Endometrium (tissue), 2 donors: ENCODE measurements at regions not wholly inside any gene's neighbourhood (a gene's known extent, or its start where the extent isn't known, plus 50 kb on each side); places are given as distances from the start of the nearest gene placed in this dataset.

Source experiments
- FAIRE-seq: peaks from 2 replicates; lab custom pipeline; 2012; peaks lifted over from hg19 to GRCh38; lab: Jason Lieb, UNC
- donor health status: control.
- donor health status: control.

DNA sequence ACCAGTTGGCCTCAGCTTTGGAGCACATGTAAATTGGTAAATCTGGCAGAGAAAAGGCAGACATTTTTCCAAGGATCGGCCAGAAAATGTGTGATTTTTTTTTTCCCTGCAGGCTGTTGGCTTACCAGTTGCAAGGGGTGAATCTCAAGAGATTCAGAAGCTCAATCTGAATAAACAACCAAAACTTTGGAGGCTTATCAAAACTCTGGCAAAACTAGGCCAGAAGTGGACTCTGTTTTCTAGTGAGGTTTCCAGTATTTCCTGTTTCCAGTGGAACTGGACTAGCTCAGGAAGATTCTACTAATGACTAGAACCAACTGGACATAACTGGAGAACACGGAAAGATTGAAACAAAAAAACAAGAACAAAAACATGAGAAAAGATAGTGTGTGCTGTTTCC is 191.3 kb downstream of the SMIM20 start:
- FAIRE-seq, result no peak

DNA sequence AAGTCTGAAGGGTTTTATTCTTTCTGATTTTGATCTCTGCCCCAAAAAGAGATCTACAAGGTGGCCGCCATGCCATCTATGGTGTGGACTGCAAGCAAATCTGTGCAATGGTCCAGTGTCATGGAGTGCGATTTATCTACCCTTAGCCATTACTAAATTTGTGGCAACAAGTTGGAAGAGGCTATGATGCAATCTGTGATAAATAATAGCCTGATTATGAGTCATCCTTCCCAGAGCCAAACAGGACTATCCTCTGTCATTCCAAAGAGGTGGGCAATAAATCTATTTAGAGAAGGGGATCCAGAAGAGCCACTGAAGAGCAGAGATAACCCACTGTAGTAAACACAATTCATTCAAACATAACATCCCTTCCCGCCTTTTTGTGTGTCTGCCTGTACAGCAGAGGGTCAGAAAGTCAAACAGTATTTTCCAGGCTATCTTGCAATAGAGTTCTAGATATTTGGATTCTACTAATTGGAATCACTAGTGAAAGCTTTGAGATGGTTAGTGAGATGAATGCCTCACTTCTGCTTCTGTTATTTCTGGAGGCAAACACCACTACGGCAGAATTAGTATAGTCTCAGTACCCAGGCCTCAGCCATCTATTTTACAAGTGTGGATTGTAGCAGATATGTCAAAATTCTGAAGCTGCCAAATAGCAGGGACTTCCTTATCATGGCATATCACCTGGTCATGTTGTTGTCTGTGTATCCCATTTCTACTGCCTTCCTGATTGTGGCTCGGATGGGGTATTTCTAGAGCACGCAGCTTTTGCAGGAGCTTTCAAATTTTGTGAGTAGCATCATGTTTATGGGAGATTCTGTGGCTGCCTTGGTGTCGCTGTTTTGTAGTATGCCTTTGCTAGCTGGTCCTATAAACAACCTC is 192.0 kb downstream of the SMIM20 start:
- no peak for FAIRE-seq

DNA sequence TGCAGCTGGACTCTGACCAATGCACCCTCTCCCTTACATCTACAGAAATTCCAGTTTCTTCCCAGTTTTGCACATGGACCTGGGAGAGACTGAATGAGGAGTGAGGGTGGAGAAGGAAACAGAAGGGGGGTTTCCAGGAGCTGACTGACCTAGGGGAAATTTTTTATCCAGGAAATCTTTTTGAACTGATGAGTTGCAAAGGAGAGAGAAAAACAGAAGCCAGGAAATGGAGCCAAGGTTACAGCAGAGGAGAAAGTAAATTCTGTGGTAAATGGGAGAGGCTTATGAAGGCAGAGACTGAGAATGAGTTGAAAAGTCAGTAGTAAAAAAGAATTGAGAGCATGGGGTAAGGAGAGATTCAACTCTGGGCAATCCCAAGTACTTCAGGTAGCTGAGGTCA is 192.8 kb downstream of the SMIM20 start:
- FAIRE-seq, result no peak

DNA sequence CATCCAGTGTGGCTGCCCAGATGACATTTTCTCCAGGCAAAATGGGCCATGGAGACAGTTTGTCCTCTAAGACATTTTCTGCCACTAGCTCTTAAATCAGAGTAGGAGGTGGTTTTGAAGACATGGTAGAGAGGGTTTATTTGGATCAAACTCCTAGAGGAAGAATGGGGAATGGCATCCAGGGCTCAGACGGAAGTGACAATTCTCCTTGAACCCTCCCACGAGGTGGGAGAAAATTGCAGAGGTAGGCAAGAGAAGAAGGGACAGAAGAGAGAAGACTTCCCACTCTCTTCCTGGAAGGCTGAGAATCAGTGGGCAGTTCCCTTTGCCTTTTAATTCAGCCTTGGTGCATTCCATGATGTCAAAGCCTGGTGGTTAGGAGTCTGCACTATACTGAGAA is 194.0 kb downstream of the SMIM20 start:
- FAIRE-seq, result no peak

DNA sequence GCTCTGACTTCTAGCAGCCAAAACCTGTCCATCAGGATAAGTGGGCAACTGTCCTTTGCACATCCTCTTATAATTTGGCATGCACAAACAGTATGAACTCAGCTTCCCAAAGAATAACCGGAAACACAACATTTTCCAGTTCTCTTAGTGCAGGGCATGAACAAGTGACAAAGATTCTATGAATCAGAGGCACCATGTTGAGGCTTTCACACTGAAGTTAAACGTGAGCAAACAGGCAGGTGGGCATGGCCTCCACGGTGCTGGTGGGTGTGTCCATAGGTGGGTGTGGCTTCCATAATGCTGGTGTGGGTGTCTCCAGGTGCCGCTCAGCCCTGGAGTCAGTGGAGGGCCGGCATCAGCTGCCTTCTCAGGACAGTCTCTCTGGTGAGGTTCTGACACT is 196.5 kb downstream of the SMIM20 start:
- no peak for FAIRE-seq

DNA sequence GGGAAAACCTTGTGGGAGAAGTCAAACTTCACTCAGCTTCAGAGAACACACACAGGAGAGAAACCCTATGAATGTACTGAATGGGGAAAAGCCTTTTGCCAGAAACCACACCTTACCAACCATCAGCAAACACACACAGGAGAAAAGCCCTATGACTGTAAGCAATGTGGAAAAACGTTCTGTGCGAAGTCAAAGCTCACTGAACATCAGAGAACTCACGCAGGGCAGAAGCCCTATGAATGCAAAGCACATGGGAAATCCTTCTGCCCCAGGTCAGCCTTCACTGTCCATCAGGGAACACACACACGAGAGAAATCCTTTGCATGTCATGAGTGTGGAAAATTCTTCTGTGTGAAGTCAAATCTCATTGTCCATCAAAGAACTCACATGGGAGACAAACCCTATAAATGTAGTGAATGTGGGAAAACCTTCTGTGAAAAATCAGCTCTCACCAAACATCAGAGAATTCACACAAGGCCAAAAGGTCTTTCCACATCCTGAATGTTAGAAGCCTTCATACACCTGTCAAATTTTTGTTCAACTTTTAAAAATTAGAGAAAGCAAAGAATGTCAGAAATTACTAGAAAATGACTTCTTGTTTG is 199.4 kb downstream of the SMIM20 start:
- no peak for FAIRE-seq

DNA sequence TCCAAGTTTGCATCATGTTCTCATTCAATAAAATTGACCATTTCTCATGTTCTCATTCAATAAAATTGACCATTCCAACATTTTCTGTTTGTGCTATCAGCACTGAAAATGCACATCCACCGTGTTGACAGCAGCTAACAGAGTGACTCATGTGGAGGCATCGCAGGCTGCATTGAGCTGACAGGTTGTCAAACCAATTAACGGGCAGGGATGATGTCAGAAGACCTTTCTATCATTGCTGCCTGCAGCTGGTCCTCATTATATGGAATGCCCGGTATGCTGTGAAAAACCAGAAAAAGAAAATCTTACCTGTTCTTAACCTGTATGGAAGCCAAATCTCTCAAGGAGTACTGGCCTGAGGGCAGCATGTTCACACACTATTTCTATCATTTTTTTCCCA is 202.0 kb downstream of the SMIM20 start:
- no peak for FAIRE-seq

DNA sequence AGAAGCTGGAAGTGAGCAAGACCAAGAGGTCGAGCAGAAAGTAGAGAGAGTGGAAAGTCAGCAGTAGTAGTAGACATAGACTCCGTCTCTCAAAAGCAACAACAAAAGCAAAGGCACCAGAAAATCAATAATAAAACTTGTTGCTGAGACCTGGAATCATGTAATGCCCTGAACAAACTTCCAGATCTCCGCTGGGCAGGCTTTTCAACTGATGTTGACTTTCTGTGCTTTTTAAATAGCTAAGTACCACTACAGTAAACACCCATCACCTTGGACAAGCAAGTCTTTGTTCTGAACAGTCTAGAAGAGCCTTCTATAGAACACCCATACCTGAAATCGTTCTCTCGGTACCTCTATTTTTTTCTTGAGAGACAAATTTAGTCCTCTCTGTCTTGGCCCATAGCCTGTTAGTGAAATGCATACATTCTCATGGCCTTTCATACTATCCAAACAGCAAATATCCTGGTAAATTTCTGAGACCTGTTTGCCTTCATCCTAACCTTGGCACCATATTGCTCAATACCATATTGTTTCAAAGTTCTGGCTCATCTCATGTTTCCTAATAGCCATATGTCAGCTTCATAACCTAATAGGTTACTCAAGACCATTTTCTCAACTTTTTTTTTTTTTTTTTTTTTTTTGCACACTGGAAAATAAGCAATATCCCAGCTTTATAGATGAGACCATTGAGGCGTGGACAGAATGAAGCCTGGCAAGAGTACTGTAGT is 200.6 kb upstream of the RBPJ start:
- no peak for FAIRE-seq

DNA sequence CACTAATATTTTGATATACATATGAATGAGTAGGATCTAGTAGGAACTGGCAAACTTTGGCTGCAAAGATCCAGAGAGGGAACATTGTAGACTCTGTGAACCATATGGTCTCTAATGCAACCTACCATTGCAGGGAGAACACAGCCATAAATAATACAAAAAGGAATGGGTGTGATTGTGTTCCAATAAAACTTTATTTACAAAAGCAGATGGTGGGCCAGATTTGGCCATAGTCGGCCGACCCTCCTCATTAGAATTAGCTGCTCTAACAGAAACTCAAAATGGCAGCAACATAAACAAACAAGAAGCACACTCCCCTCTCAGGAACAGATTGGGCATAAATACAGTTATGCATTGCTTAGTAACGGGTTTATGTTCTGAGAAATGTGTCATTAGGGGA is 198.1 kb upstream of the RBPJ start:
- FAIRE-seq, result no peak

DNA sequence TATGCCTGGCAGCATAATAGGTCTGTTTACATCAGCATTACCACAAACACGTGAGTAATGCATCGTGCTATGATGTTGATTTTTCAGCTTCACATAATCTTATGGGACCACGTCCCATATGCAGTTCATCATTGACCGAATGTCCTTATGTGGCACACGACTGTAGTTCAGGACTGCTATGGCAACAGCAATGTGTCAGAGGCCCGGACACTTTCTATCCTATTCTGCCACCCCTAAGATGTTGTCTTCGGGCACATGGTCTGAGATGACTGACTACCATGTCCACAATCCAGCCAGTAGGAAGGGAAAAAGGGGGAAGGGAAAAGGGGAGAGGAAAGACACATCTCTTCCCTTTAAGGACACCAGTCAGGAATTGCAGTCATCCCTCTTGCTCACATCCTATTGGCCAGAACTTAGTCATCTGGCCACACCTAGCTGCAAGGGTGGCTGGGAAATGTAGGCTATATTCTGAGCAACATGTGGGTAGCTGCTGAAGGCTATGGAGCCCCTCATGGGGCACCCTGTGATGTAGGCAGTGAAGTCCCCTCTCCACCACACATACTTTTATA is 196.0 kb upstream of the RBPJ start:
- FAIRE-seq, result no peak

DNA sequence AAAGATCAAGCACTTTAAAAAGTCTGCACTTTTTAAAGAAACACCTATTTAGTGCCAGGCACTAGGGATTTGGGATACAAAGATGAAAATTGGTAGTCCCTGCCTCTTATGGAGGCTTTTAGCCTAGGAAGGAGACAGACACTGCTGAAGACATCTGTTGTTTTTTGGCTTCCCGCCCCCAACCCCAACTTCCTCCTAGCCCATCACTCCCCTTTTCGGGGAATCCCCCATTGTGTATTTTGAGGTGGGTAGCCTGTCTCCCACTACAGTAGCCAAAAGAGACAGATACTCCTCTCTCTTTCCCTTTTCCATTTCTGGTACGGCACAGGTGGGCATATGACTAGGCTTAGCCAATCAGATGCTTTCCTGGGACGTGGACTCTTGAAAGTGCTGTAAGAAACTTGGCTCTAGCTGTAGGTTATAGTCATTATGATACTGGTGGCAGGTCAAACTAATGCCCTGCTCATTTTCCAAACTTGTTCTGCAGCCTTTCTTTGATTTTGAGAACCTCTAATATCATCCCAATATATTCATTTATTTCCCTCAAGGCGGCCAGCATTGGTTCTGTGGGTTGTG is 194.6 kb upstream of the RBPJ start:
- no peak for FAIRE-seq

DNA sequence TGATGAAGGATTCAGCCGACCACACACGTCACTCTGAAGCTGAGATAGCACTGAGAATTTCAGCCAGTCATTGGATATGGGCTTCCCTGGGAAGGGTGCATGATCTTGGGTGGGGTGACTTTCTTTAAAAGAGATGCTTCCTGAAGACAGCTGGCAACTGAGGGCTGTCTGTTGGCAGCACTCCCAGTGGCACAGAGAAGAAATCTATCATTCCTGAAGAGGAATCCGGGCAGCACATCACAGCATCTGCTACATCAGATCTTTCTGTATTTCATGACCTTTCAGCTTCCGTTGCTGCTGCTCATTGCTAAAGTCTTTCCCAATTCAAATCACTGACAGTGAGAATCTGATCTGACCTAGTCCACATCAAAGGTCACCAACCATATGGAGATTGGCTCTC is 193.8 kb upstream of the RBPJ start:
- no peak for FAIRE-seq

DNA sequence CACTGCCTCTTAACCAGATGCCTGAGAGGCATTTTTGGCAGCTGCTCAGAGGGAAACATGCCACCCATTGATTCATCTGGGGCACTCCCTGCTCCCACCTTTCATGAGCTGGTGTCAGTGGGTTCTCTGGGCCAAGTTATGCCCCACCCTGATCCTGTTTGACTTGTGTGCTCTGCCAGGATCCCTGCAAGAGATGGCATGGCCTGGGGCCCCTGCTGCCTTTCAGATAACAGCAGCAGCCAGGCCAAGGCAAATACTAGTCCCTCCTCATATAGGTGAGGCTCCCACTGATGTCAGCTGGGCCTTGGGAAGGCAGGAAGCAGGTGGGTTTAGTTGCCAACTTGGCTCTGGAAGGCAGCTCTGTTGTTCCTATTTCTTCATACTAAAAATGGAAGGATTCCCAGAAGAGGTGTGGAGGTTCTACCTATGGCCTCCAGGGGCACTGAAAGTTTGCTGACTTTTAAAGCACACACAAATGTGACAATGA is 192.9 kb upstream of the RBPJ start:
- no peak for FAIRE-seq

DNA sequence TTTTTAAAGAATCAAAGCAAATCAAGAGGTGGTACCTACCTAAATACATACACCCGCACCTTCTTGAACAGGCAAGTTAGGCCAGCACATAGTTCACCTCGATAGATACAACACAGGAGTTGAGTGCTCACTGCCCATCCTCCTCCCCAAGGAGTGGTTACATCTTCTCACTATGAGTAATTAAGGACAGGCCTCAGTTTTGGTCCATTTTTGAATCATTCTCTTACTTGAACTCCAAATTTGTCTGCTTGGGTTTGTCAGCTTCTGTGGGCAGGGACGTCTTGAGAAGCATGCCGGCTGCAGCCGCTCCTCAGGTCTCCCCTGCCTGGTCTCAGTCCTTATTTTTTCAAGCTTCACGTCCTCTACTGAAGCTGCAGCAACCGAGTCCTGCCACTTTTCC is 190.6 kb upstream of the RBPJ start:
- FAIRE-seq, result no peak

DNA sequence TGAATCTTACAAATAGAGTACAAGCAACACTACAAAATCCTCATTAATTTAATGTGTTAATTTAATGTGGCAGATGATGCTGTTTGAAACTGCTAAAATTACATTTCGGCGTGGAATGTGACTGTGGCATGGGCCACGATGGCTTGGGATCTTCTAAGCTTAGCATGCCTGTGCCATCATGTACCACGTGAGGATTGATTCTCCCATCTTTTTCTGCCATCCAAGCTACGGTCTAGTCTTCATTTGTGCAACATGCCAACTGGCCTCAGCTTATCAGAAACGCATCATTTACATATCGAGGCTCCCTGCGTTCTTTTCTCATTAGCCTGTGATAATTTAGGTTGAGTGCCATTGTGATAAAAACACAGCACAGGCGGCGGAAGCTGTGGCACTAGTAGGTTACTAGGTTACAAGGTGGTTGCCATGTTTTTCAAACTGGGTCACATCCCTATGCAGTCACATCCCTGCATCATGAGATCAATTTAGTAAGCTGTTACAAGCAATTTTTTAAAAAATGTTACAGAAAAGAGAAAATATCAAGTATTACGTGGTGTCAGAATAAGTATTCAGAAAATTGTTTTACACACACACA is 189.9 kb upstream of the RBPJ start:
- no peak for FAIRE-seq

DNA sequence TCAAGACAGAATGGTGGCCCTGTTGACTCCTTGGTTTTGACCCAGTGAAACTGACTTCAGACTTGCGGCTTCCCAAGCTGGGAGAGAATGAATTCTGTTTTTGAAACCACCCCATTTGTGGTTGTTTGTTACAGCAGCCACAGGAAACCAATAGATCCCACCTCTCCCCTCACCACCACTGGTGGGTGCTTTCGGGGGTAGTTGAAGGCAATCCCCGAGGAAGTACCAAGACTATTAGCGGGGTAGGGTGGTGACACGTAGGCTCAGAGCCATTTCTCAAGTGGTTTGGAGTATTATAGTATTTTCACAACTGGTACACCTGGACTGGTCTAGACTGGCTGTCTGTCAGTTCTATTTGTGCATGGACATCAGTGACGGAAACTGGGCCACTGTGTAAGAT is 189.1 kb upstream of the RBPJ start:
- FAIRE-seq, result no peak

DNA sequence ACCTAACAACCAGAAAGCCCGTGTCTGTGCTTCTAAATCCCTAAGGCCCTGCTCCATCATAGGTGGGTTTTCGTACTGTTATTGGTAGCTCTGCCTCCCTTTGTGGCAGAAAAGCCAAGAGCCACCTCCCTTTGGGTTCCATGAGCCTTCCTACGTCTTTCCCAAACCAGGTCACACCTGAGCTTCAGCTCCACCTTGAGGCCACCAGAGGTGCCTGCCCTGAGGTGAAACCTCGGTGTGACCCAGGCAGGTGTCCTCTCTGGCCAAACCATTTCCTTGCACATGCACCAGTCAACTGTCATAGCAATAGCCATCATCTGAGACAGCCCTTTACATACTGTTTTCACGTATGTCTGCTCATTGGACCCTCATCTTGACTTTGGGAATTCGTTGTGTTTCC is 188.0 kb upstream of the RBPJ start:
- no peak for FAIRE-seq

DNA sequence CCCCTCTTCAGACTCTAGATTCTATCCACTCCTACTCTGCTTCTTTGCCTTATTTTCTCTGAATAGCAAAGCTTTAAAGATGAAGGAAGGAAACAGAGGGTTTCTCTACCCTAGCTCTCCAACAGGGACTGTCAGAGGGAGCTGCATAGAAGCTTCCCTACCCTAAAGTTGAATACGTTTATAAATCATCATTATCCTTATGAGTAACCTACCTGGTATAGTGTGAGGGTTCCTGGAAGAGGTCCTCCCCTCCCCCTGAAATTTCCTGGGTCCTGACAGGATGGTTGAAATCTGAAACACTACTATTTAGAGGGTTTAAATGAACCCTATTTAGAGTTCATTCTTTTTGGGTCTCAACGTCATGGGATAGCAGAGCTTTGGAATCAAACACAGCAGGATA is 187.0 kb upstream of the RBPJ start:
- no peak for FAIRE-seq

DNA sequence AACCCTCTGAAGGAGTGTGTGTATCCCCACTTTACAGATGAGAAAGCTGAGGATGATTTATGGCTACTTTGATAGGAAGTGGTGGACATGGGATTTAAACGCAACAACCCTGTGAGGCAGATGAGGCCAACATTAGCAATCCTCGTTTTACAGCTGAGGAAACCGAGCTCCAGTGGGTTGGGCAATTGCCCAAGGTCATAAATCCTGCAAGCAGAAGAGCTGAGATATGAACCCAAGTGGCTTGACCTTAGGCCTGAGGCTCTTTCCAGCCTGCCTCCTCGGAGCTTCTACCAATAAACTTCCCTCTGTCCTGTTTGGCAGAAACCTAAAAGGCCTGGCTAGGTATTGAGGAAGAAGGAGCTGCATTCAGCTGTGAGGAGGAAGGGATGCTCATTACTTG is 185.5 kb upstream of the RBPJ start:
- FAIRE-seq, result no peak

DNA sequence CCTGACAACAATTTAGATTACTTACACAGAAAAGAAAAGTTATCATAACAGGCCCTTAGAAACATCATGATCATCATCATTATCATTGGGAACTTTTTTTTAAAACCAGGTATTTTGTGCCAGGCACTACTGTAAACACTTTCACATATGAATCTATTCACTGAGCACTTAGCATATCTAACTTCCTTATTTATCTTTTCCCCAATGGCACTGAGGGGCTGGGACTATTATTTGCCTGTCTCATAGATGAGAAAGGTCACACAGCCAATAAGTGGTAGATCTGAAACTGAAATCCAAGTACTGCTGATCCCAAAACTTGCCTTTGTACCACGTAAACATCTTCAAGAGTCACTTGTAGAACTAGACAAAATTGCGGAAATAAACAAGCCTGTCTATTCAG is 184.2 kb upstream of the RBPJ start:
- no peak for FAIRE-seq

DNA sequence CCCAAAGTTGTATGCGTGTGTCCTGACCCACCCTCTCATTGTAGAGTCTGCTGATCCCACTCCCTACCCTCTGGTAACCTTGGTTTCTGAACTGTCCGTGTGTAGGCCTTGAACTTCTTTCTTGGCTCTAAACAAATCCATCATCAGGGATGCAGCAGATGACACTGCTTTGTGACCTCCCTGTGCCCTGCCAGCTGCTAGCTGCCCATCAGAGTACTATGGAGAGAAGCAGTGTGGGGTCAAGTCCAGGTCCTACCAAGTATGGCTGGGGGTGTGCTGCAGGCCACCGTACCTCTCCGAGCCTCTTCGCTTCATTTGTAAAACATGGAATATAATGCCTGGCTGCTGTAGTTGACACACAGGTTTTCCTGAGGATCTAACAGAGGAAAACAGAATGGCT is 183.5 kb upstream of the RBPJ start:
- no peak for FAIRE-seq

DNA sequence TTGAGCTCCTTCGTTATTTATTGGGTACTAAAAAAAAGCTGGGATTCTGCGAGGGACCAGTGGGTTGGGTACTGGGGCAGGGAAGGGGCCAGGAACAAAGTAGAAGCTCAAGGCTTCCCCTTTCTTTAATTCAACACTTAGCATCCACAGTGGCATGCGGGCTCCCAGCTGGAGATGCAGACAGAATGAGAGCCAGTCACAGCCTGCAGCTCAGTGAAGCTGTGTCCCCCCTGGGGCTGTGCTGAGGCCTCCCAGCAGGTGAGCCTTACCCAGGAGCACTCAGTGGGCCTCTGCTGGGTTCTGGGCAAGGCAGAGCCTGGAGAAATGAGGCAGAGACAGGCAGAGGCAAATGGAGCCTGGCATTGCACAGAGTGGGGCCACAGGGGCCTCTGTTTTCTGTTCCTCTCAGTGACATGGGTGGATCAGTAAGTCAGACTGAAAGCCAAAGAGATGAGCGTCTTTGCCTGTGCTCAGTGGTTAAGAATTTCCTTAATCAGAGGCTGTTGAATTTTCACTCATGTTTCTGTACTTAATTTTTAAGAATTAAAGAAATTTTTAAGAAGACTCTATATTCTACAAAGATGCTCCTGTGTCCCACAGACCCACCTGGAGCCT is 181.4 kb upstream of the RBPJ start:
- no peak for FAIRE-seq
